CD14-positive monocyte (primary cell): ENCODE measurements at regions not wholly inside any gene's neighbourhood (a gene's known extent, or its start where the extent isn't known, plus 50 kb on each side); places are given as distances from the start of the nearest gene placed in this dataset.

Experiments
- DNase-seq, 3 donors: peaks; one replicate each; pipeline ENCODE4 v3.0.0-alpha.2; 2011 to 2022
- H2AFZ ChIP-seq: 2 replicates; pipeline ENCODE4 v1.6.0; 2012; ENCODE audit warnings: mild to moderate bottlenecking, low read depth, low read length, inconsistent platforms; ENCODE audit not compliant: insufficient read depth, poor library complexity, severe bottlenecking
- H3K27ac ChIP-seq, 2 donors: 1 replicate in 1 of 2; 2 replicates in 1 of 2; pipeline ENCODE4 v1.5.1; 2012 to 2013; ENCODE audit warnings: low read length in 2 of 2, control low read depth in 1 of 2, inconsistent platforms in 1 of 2, low read depth in 1 of 2, mild to moderate bottlenecking in 1 of 2
- H3K27me3 ChIP-seq, 2 donors: one replicate each; pipeline versions ENCODE4 v1.6.0 to v1.6.1; 2011 to 2013; ENCODE audit warnings: low read length in 2 of 2; ENCODE audit not compliant: control insufficient read depth in 2 of 2, insufficient read depth in 2 of 2
- H3K36me3 ChIP-seq, 2 donors: replicated peaks in 1 of 2; 1 replicate in 1 of 2; 2 replicates in 1 of 2; pipeline versions ENCODE4 v1.5.1 to v1.6.1; 2012 to 2013; ENCODE audit warnings: low read length in 2 of 2, control low read depth in 1 of 2, inconsistent platforms in 1 of 2, mild to moderate bottlenecking in 1 of 2; ENCODE audit not compliant: insufficient read depth in 2 of 2, control insufficient read depth in 1 of 2
- H3K4me1 ChIP-seq, 2 donors: 1 replicate in 1 of 2; 2 replicates in 1 of 2; pipeline versions ENCODE4 v1.5.1 to v1.6.1; 2012 to 2013; ENCODE audit warnings: low read length in 2 of 2, control low read depth in 1 of 2, inconsistent platforms in 1 of 2, mild to moderate bottlenecking in 1 of 2, moderate library complexity in 1 of 2; ENCODE audit not compliant: insufficient read depth in 2 of 2, control insufficient read depth in 1 of 2
- H3K4me2 ChIP-seq: replicated peaks from 2 replicates; pipeline ENCODE3; 2012; ENCODE audit warnings: low read length, moderate library complexity, mild to moderate bottlenecking; ENCODE audit not compliant: poor library complexity, severe bottlenecking; ENCODE audit errors: extremely low read depth
- H3K4me3 ChIP-seq, 3 experiments: fragments of 200-600 bp in 1 of 3; sonication (generic) in 1 of 3; replicated peaks in 1 of 3; 1 replicate in 2 of 3; 2 replicates in 1 of 3; pipeline ENCODE4 v1.5.1; 2011 to 2013; ENCODE audit warnings: low read length in 3 of 3, mild to moderate bottlenecking in 3 of 3, control low read depth in 2 of 3, low read depth in 2 of 3, inconsistent platforms in 1 of 3, moderate library complexity in 1 of 3
- H3K79me2 ChIP-seq: 2 replicates; pipeline ENCODE4 v1.6.0; 2012; ENCODE audit warnings: mild to moderate bottlenecking, control low read depth, inconsistent platforms, low read length, moderate library complexity; ENCODE audit not compliant: insufficient read depth
- H3K9ac ChIP-seq: 2 replicates; pipeline ENCODE4 v1.6.0; 2017; ENCODE audit warnings: low read length, mild to moderate bottlenecking; ENCODE audit not compliant: insufficient read depth, poor library complexity, severe bottlenecking
- H3K9me3 ChIP-seq, 2 donors: replicated peaks in 1 of 2; 1 replicate in 1 of 2; 2 replicates in 1 of 2; pipeline versions ENCODE4 v1.5.1 to v1.6.1; 2012 to 2013; ENCODE audit warnings: low read length in 2 of 2, control low read depth in 1 of 2; ENCODE audit not compliant: control insufficient read depth in 1 of 2, insufficient read depth in 1 of 2
- H4K20me1 ChIP-seq: 2 replicates; pipeline ENCODE4 v1.6.0; 2012; ENCODE audit warnings: mild to moderate bottlenecking, low read length, control low read depth, moderate library complexity; ENCODE audit not compliant: insufficient read depth
- H3K27ac Mint-ChIP-seq, 7 donors: one replicate each; pipeline ENCODE4 v1.8.0; 2020; ENCODE audit warnings: mild to moderate bottlenecking in 7 of 7, mixed read lengths in 7 of 7, moderate library complexity in 6 of 7, inconsistent platforms in 2 of 7
- H3K27me3 Mint-ChIP-seq, 3 donors: one replicate each; pipeline ENCODE4 v1.8.0; 2021 to 2022; ENCODE audit warnings: low read depth in 3 of 3, mild to moderate bottlenecking in 3 of 3, mixed read lengths in 3 of 3, moderate library complexity in 3 of 3, inconsistent platforms in 1 of 3
- H3K36me3 Mint-ChIP-seq, 2 donors: one replicate each; pipeline ENCODE4 v1.8.0; 2020; ENCODE audit warnings: mixed read lengths in 2 of 2, inconsistent platforms in 1 of 2, mild to moderate bottlenecking in 1 of 2
- H3K4me1 Mint-ChIP-seq: one replicate; pipeline ENCODE4 v1.8.0; 2020; ENCODE audit warnings: mild to moderate bottlenecking, mixed read lengths
- H3K4me3 Mint-ChIP-seq, 2 donors: one replicate each; pipeline ENCODE4 v1.8.0; 2020; ENCODE audit warnings: mild to moderate bottlenecking in 2 of 2, mixed read lengths in 2 of 2, moderate library complexity in 1 of 2
- H3K9me3 Mint-ChIP-seq, 7 donors: one replicate each; pipeline ENCODE4 v1.8.0; 2020 to 2022; ENCODE audit warnings: mixed read lengths in 7 of 7, mild to moderate bottlenecking in 6 of 7, moderate library complexity in 6 of 7, inconsistent platforms in 2 of 7
- WGBS: methylation state at CpG from one replicate; pipeline ENCODE4 v1.1.5; 2013; ENCODE audit warnings: missing lambda C conversion rate; ENCODE audit not compliant: insufficient coverage; 5-methylcytosine and 5-hydroxymethylcytosine counted together
- intact Hi-C, 2 donors: fragments of 100-400 bp; cut with micrococcal nuclease; formaldehyde crosslinking; loops; one replicate each; pipeline versions ENCODE4 v1.15.0 to v1.15.1; 2023
- TF ChIP-seq, protein P1 (sequence below): fragments of 200-600 bp; IDR thresholded peaks from one replicate; pipeline ENCODE4 v1.8.0; 2022; ENCODE audit warnings: antibody characterized with exemption, mild to moderate bottlenecking

DNA sequence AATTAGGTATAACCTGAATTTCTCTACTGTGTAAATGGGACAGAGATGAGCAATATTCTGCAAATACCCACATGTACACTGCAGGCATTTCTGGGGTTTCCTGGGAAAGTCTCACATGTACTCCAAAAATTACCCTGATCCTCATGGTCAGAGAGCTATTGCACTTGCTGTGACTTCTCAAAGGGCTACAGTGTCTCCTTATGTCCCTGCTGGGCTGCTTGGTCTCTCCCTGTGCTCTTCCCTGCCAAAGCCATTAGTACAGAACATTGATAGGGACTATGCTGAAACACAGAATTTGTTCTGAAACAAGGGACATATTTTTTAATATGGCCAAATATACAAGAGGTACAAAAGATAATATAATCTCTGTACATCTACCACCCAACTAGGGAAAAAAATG lies 924.4 kb upstream of the NXPH2 start:
- no peak overlapping the region for H3K27ac Mint-ChIP-seq

DNA sequence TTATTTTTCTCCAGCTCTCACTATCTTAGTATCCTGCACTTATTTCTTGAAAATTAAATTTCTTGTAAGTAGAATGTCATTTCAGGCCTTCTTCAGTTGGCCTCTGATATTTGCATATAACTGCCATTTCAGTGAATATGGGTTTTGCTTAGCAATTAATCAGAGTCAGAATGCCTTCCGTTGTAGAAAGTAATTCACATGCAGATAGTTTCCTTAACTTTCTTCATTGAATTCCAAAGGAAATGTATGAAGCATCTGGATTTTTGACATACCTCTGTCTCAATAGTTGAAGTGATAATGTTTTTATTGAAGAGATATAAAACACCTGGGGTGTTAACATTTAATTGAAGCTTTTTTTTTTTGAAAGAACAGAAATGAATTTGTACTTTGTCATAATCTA lies 914.1 kb upstream of the NXPH2 start:
- H3K4me3 Mint-ChIP-seq = no peak overlapping the region
- WGBS = no CpG with 5 or more reads among the region's 1 CpG
- no peak overlapping the region for H3K9ac ChIP-seq
- no peak overlapping the region for H3K4me3 ChIP-seq
- no peaks in the 10 kb centered on the region for H3K79me2 ChIP-seq
- peaks cover 0 to 6% (median 0%) of the 10 kb centered on the region in 7 donors for H3K9me3 Mint-ChIP-seq
- intact Hi-C loops = no loop called here
- no peaks in the 10 kb centered on the region for H3K36me3 Mint-ChIP-seq
- H3K36me3 ChIP-seq = no peaks in the 10 kb centered on the region
- no peaks in the 10 kb centered on the region for H3K4me1 Mint-ChIP-seq
- H3K27ac ChIP-seq = no peak overlapping the region
- H3K4me2 ChIP-seq = no peak overlapping the region
- H3K9me3 ChIP-seq = no peaks in the 10 kb centered on the region
- H3K27me3 ChIP-seq = no peaks in the 10 kb centered on the region
- H3K27me3 Mint-ChIP-seq = no peaks in the 10 kb centered on the region
- H2AFZ ChIP-seq = no peak overlapping the region
- no peak overlapping the region for H3K27ac Mint-ChIP-seq
- no peaks in the 10 kb centered on the region for H3K4me1 ChIP-seq
- H4K20me1 ChIP-seq = no peaks in the 10 kb centered on the region
- no peak for DNase-seq
- TF ChIP-seq, protein P1, sequence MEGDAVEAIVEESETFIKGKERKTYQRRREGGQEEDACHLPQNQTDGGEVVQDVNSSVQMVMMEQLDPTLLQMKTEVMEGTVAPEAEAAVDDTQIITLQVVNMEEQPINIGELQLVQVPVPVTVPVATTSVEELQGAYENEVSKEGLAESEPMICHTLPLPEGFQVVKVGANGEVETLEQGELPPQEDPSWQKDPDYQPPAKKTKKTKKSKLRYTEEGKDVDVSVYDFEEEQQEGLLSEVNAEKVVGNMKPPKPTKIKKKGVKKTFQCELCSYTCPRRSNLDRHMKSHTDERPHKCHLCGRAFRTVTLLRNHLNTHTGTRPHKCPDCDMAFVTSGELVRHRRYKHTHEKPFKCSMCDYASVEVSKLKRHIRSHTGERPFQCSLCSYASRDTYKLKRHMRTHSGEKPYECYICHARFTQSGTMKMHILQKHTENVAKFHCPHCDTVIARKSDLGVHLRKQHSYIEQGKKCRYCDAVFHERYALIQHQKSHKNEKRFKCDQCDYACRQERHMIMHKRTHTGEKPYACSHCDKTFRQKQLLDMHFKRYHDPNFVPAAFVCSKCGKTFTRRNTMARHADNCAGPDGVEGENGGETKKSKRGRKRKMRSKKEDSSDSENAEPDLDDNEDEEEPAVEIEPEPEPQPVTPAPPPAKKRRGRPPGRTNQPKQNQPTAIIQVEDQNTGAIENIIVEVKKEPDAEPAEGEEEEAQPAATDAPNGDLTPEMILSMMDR = no peak

More for the DNA sequence above, 924.4 kb upstream of the NXPH2 start:
- H3K9me3 ChIP-seq = peaks cover 0 to 5% of the 10 kb centered on the region in 2 donors
- H3K27me3 ChIP-seq = no peaks in the 10 kb centered on the region
- H3K4me3 Mint-ChIP-seq = no peak overlapping the region
- H3K4me3 ChIP-seq = no peak overlapping the region
- TF ChIP-seq, protein P1 = no peak
- H2AFZ ChIP-seq = no peak overlapping the region
- H3K27me3 Mint-ChIP-seq = peaks cover 0 to 2% (median 0%) of the 10 kb centered on the region in 3 donors
- H3K36me3 ChIP-seq = no peaks in the 10 kb centered on the region
- DNase-seq = no peak
- peaks cover 0 to 2% (median 0%) of the 10 kb centered on the region in 7 donors for H3K9me3 Mint-ChIP-seq
- no peaks in the 10 kb centered on the region for H3K4me1 Mint-ChIP-seq
- H3K4me1 ChIP-seq = no peaks in the 10 kb centered on the region
- H3K79me2 ChIP-seq = no peaks in the 10 kb centered on the region
- intact Hi-C loops = no loop called here
- H3K4me2 ChIP-seq = no peak overlapping the region
- H3K9ac ChIP-seq = no peak overlapping the region
- no peak overlapping the region for H3K27ac ChIP-seq
- no peaks in the 10 kb centered on the region for H4K20me1 ChIP-seq
- no peaks in the 10 kb centered on the region for H3K36me3 Mint-ChIP-seq
